C4-2B (cell line): ENCODE measurements at regions not wholly inside any gene's neighbourhood (a gene's known extent, or its start where the extent isn't known, plus 50 kb on each side); places are given as distances from the start of the nearest gene placed in this dataset.
"Not testable (repeated sequence)": the region's sequence is repeated elsewhere in the genome, so short reads cannot be mapped to it uniquely, and the experiment has no call there.

ENCODE experiments used
- ZFX ChIP-seq: fragments of 450-650 bp; IDR thresholded peaks from 2 replicates; pipeline ENCODE4 v1.6.1; 2017
- TF ChIP-seq, protein P1 (sequence below): fragments of 450-650 bp; conservative IDR thresholded peaks from 2 replicates; pipeline ENCODE4 v1.5.1; 2017; ENCODE audit warnings: mild to moderate bottlenecking

- TF ChIP-seq, protein P1, sequence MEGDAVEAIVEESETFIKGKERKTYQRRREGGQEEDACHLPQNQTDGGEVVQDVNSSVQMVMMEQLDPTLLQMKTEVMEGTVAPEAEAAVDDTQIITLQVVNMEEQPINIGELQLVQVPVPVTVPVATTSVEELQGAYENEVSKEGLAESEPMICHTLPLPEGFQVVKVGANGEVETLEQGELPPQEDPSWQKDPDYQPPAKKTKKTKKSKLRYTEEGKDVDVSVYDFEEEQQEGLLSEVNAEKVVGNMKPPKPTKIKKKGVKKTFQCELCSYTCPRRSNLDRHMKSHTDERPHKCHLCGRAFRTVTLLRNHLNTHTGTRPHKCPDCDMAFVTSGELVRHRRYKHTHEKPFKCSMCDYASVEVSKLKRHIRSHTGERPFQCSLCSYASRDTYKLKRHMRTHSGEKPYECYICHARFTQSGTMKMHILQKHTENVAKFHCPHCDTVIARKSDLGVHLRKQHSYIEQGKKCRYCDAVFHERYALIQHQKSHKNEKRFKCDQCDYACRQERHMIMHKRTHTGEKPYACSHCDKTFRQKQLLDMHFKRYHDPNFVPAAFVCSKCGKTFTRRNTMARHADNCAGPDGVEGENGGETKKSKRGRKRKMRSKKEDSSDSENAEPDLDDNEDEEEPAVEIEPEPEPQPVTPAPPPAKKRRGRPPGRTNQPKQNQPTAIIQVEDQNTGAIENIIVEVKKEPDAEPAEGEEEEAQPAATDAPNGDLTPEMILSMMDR: not testable (repeated sequence)
- TF ChIP-seq ZFX: not testable (repeated sequence)
Observed at GRCh38 chr3:68650657-68651056, 281.7 kb downstream of the TAFA4 start.
